ENCODE measurements at regions not wholly inside any gene's neighbourhood (a gene's known extent, or its start where the extent isn't known, plus 50 kb on each side); places are given as distances from the start of the nearest gene placed in this dataset.

DNA sequence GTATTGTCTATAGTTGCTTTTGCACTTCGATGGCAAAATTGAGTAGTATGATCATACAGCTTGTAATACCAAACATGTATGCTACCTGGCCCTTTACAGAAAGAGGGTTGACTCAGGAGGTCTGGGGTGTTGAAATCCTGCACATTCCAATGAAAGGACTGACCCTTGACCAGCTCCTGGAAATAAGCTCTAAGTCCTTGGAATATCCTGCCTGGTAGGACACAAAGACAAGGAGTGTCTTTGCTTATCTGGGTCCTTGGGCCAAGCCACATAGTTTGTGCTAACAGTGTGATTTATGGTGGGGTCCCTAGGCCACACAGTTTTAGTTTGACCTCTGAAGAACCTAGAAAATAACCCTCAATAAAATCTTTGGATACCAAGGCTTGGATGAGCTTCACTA, 89.3 kb upstream of the FTMT start:
- Histone ChIP-seq H3K4me2 (ENCODE audit: insufficient read depth, low read length) (no peak overlapping the region), H3K27ac (ENCODE audit: extremely low read depth, low read depth, low read length) (no peak overlapping the region), H4K20me1 (replicated peaks; ENCODE audit: control insufficient read depth, insufficient read depth, low read length) (no peaks in the 10 kb centered on the region), H3K4me1 (replicated peaks in 1 of 2; ENCODE audit: control insufficient read depth in 2 of 2, insufficient read depth in 2 of 2, low read length in 2 of 2) (no peaks in the 10 kb centered on the region; a peak in 1 of 5 replicates), H3K27me3 (ENCODE audit: control insufficient read depth in 2 of 2, insufficient read depth in 2 of 2, low read length in 2 of 2) (no peaks in the 10 kb centered on the region), H3K36me3 (ENCODE audit: control insufficient read depth, insufficient read depth, low read length) (no peaks in the 10 kb centered on the region), H3K9me3 (replicated peaks; ENCODE audit: control insufficient read depth, insufficient read depth, low read depth, low read length) (no peaks in the 10 kb centered on the region), H3K4me3 (no peak overlapping the region), H2AFZ (ENCODE audit: low read depth, low read length) (no peak overlapping the region), H3K79me2 (ENCODE audit: control insufficient read depth, insufficient read depth, low read length) (no peaks in the 10 kb centered on the region), H3K9me1 (ENCODE audit: control insufficient read depth, insufficient read depth, low read length) (no peaks in the 10 kb centered on the region), H3K9ac (ENCODE audit: insufficient read depth in 1 of 2, low read depth in 2 of 2, low read length in 2 of 2) (no peak overlapping the region)
- intact Hi-C loops (cut with micrococcal nuclease) (no loop called here), in situ Hi-C loops (cut with MboI) (no loop called here)
- DNase-seq (ENCODE audit: extremely low read depth in 1 of 4, low spot score in 3 of 4) (no peak), ATAC-seq (no peak), FAIRE-seq (no peak)
- CTCF ChIA-PET (ENCODE audit: low intra/inter-chr PET ratio) = no interaction called here
- WGBS (ENCODE audit: insufficient coverage, low coverage, missing lambda C conversion rate) = 17% methylated on average over 1 of the region's 1 CpG
- POLR2A ChIA-PET = interaction anchor here (0.7 to 1.1 kb wide), 2 partner anchors 11 to 77 kb away, joined by 3 read pairs; no protein-coding TSS in a partner anchor
- TF ChIP-seq, protein P1, sequence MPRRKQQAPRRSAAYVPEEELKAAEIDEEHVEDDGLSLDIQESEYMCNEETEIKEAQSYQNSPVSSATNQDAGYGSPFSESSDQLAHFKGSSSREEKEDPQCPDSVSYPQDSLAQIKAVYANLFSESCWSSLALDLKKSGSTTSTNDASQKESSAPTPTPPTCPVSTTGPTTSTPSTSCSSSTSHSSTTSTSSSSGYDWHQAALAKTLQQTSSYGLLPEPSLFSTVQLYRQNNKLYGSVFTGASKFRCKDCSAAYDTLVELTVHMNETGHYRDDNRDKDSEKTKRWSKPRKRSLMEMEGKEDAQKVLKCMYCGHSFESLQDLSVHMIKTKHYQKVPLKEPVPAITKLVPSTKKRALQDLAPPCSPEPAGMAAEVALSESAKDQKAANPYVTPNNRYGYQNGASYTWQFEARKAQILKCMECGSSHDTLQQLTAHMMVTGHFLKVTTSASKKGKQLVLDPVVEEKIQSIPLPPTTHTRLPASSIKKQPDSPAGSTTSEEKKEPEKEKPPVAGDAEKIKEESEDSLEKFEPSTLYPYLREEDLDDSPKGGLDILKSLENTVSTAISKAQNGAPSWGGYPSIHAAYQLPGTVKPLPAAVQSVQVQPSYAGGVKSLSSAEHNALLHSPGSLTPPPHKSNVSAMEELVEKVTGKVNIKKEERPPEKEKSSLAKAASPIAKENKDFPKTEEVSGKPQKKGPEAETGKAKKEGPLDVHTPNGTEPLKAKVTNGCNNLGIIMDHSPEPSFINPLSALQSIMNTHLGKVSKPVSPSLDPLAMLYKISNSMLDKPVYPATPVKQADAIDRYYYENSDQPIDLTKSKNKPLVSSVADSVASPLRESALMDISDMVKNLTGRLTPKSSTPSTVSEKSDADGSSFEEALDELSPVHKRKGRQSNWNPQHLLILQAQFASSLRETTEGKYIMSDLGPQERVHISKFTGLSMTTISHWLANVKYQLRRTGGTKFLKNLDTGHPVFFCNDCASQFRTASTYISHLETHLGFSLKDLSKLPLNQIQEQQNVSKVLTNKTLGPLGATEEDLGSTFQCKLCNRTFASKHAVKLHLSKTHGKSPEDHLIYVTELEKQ (CRISPR knock-in tag; IDR thresholded peaks at IDR 0.05) = no peak
- TF ChIP-seq, protein P2, sequence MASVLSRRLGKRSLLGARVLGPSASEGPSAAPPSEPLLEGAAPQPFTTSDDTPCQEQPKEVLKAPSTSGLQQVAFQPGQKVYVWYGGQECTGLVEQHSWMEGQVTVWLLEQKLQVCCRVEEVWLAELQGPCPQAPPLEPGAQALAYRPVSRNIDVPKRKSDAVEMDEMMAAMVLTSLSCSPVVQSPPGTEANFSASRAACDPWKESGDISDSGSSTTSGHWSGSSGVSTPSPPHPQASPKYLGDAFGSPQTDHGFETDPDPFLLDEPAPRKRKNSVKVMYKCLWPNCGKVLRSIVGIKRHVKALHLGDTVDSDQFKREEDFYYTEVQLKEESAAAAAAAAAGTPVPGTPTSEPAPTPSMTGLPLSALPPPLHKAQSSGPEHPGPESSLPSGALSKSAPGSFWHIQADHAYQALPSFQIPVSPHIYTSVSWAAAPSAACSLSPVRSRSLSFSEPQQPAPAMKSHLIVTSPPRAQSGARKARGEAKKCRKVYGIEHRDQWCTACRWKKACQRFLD (CRISPR knock-in tag; IDR thresholded peaks at IDR 0.05) = no peak
- TF ChIP-seq NR2C2 (CRISPR knock-in tag; IDR thresholded peaks at IDR 0.05) = no peak
- TF ChIP-seq NR2C2 (tag; IDR thresholded peaks at IDR 0.05) = no peak
- TF ChIP-seq MECOM (CRISPR knock-in tag; IDR thresholded peaks at IDR 0.05) = no peak
- no peak for TF ChIP-seq ZFX (CRISPR knock-in tag; IDR thresholded peaks at IDR 0.05)
- no peak for TF ChIP-seq HNRNPK (IDR thresholded peaks at IDR 0.05; ENCODE audit: low read depth, low read length, poor library complexity, severe bottlenecking)
- no peak for TF ChIP-seq RBM25 (IDR thresholded peaks at IDR 0.05; ENCODE audit: low read depth, low read length, severe bottlenecking)
- no TSS peak for BruUV-seq (replicated peaks)

Measured in K562 (cell line).